ENCODE measurements at regions not wholly inside any gene's neighbourhood (a gene's known extent, or its start where the extent isn't known, plus 50 kb on each side); places are given as distances from the start of the nearest gene placed in this dataset.
"Not testable (repeated sequence)": the region's sequence is repeated elsewhere in the genome, so short reads cannot be mapped to it uniquely, and the experiment has no call there.

DNA sequence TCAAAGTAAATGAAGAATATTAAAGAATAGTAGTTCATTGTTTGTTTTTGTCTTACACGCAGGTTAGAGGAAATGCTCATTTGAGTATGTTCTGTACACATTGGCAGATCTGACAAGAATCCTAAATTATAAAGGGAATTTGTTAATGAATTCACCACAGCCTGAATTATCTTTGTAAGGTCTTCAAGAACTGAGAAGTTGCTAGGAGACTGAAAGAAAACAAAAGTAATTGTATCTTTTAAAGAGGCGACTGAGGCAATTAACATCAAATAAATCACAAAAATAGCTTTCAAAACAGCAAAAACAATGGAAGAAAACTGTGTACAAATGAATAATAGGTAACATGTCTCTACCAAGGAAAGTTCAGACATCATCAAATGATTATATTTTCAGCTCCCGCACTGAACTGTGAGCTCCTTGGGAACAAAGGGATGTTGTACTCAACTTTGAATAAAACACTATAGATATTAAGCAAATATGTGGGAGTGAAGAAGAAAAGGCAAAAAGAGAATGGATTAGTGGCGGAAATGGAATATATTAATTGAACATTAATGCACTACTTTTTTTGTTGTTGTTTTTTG lies 51.7 kb upstream of the ATIC start:
- intact Hi-C loops (cut with DNase I): no loop called here
- no peak for DNase-seq

DNA sequence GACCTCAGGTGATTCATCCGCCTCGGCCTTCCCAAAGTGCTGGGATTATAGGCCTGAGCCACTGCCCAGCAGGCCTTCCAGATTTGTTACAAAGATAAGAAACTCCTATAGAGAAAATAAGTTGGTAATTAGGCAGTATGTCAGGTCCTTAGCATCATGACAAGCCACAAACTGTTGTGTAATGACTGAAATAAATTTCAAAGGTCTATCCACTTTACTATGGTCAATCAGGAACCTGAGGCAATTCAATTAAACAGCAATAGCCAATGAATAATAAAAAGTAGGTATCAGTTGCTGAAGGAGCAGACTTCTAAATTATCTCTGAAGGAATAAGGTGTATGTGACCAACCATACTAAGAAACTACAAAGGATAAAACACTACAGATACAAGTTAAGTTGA lies 62.4 kb upstream of the ATIC start:
- intact Hi-C loops (cut with DNase I): no loop called here
- peak in 1 of 10 donors; percentile 55 for DNase-seq

DNA sequence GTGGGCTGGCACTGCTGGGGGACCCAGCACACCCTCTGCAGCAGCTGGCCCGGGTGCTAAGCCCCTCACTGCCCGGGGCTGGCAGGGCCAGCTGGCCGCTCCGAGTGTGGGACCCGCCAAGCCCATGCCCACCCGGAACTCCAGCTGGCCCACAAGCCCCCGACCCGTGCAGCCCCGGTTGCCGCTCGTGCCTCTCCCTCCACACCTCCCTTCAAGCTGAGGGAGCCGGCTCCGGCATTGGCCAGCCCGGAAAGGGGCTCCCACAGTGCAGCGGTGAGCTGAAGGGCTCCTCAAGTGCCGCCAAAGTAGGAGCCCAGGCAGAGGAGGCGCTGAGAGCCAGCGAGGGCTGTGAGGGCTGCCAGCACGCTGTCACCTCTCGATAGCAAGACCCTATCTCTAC lies 65.9 kb upstream of the ATIC start:
- DNase-seq: peak in 2 of 10 donors; percentile 62 to 81

DNA sequence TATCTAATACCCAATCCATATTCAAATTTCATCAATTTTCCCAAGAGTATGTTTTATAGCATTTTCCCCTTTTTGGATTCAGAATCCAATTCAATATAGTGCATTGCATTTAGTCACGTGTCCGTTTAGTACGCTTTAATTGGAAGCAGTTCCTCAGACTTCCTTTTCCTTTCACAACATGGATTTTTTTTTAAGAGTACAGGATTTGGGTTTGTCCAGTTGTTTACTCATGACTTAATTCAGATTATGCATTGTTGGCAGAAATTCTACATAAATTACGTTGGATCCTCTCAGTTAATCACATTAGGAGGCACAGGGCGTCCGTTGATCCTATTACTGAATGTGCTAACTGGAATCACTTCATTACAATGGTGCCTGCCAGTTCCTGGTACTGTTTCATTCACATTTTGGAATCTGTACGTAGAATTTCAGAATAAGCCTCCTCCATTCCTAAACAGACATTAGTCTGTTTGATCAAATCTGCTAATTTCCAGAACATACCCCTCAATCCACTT lies 70.0 kb upstream of the ATIC start:
- intact Hi-C loops (cut with DNase I): no loop called here
- DNase-seq: peak in 1 of 10 donors; percentile 9

More for the DNA sequence above, 65.9 kb upstream of the ATIC start:
- intact Hi-C loops (cut with DNase I): not testable (repeated sequence)

DNA sequence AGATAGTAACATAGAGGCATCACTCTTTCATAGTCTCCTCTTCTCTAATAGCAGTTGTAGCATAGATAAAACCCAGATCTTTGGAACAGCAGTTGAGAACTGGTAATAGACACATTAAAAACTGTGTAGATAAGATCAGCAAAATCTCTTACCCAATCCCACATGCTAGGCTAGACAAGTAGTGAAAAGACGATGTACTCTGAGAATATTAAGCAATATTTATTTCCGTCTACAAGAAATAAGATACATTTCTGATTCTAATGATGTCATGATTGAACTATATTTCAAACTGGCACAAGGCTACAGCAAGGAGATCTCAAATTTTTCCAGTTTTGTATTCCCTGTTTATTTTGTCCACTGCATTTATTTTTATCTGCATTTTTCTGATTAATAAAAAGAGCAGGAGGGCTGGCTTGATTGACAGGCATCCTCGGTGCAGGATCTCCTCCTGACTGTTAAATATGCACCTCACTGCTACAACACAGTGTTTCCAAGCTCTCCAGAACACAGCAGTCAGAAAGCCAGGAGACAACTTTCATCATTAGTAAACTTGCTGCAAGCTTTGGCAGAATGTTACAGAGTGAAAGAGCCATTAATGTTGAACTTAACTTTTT lies 73.3 kb upstream of the ATIC start:
- intact Hi-C loops (cut with DNase I): no loop called here
- DNase-seq: no peak

DNA sequence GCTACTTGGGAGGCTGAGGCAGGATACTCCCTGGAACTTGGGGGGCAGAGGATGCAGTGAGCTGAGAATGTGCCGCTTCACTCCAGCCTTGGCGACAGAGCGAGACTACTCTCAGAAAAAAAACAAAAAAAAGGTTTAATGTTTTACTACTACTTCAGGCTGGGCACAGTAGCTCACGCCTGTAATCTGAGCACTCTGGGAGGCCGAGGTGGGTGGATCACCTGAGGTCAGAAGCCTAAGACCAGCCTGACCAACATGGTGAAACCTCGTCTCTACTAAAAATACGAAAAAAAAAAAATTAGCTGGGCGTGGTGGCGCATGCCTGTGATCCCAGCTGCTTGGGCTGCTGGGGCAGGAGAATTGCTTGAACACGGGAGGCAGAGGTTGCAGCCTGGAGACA lies 75.7 kb upstream of the ATIC start:
- intact Hi-C loops (cut with DNase I): no loop called here
- no peak for DNase-seq

DNA sequence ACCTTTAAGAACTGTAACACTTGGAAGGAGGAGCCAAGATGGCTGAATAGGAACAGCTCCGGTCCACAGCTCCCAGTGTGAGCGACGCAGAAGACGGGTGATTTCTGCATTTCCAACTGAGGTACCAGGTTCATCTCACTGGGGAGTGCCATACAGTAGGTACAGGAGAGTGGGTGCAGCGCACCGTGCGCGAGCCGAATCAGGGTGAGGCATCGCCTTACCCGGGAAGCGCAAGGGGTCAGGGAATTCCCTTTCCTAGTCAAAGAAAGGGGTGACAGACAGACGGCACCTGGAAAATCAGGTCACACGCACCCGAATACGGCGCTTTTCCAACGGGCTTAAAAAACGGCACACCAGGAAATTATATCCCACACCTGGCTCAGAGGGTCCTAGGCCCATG lies 81.8 kb upstream of the ABCA12 start:
- peak in 1 of 10 donors; percentile 50 for DNase-seq
- intact Hi-C loops (cut with DNase I): not testable (repeated sequence)

DNA sequence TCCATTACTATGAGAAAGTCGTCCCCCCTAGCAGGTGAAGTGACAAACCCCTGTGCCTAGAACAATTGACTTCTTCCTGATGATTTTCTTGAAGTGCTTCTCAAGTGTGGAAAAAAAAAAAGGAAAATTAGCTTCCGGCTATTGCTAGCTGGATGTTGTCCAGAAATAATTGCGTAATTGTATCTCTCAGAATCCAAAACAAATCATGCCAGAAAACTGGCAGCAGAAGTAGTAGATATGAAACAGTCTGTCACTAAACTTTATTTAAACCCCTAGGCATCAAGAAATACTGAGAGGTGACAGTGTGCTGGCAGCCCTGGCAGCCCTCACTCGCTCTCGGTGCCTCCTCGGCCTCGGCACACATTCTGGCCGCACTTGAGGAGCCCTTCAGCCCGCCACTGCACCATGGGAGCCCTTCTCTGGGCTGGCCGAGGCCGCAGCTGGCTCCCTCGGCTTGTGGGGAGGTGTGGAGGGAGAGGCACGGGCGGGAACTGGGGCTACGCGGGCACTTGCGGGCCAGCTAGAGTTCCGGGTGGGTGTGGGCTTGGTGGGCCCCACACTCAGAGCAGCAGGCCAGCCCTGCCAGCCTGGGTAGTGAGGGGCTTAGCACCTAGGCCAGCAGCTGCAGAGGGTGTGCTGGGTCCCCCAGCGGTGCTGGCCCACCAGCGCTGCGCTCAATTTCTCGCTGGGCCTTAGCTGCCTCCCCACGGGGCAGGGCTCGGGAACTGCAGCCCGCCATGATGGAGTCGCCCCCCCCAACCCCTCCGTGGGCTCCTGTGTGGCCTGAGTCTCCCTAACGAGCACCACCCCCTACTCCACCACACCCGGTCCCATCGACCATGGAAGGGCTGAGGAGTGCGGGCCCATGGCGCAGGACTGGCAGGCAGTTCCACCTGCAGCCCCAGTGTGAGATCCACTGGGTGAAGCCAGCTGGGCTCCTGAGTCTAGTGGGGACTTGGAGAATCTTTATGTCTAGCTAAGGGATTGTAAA lies 80.5 kb upstream of the ABCA12 start:
- intact Hi-C loops (cut with DNase I): no loop called here
- DNase-seq: peak in 1 of 10 donors; percentile 63

DNA sequence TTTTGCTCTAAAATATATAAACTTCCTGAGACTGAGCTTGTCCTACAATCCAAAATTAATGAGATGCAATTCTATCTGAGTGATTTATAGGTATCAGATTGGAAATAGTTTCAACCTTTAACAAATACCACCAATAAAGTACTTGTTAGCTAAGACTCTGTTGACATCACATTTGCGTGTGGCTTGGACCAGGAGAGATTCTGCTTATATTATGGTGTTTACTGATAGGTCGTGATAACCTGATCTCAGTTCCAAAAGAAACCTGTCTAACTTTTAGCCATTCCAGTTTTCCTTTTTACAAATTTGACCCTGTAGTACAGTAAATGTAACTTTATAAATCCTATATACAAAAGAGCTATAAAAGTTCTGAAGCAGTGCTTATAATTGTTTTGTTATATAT lies 78.4 kb upstream of the ABCA12 start:
- DNase-seq: no peak
- intact Hi-C loops (cut with DNase I): no loop called here

DNA sequence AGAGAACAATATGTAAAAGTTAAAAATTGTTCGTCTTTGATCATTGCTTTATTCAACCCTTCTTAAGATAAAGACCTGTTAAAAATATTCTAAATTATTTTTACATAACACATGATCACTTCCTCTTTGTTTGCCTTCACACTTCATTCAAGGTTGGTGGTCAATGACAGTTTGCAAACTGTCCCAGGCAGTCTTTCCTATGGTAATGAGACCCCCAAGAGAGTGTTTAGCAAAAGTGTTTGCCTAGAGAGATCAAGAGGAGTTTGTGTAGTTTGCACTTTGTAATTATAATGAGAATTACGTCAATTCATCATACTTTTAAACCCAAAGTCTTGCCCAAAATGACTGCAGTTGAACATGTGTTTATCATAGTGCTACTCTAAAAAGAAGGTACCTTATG lies 77.2 kb upstream of the ABCA12 start:
- DNase-seq: no peak
- intact Hi-C loops (cut with DNase I): no loop called here

DNA sequence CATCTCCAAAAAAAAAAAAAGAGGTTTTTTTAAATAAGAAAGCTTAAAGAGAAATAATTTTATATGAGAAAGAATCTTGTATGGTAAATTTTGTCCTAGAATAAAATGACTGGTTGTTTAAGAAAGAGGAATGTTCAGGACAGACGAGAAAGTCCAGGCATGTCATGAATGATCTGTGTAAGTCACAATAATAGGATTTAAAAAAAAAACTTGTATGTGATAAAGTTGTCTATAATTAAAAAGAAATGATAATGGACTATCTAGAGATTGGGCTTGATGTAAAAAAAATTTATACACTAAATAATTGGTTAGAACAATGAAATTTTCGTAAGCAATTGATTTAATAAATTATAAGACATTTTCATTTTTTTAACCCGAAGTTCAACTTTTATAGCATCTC lies 71.7 kb upstream of the ABCA12 start:
- intact Hi-C loops (cut with DNase I): no loop called here

DNA sequence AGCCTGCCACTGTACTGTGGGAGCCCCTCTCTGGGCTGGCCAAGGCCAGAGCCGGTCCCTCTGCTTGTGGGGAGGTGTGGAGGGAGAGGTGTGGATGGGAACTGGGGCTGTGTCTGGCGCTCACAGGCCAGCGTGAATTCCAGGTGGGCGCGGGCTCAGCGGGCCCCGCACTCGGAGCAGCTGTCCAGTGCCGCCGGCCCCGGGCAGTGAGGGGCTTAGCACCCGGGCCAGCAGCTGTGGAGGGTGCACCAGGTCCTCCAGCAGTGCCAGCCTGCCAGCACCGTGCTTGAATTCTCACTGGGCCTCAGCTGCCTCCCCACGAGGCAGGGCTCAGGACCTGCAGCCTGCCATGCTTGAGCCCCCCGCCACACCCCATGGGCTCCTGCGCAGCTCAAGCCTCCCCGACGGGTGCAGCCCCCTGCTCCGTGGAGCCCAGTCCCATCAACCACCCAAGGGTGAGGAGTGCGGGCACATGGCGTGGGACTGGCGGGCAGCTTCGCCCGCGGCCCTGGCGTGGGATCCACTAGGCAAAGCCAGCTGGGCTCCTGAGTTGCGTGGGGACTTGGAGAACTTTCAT lies 69.5 kb upstream of the ABCA12 start:
- DNase-seq: no peak
- intact Hi-C loops (cut with DNase I): no loop called here

More for the DNA sequence above, 71.7 kb upstream of the ABCA12 start:
- DNase-seq: no peak

DNA sequence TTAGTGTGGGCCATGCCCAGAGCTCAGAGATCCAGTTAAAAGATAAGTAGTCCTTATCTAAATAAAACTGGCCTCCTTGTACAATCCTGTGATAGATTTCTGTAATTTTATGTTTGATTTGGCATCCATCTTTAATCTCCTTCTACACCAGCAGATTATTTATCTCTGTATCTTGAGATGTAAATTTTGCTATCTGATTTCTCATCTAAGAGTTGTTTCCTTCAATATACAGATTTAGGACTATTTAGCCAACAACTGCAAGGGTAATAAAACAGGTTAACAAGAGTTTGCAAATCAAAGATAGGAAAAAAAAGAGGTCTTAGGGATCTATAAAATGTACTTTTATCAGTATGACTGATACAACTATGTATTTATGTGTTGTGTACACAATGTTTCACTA lies 68.6 kb upstream of the ABCA12 start:
- no peak for DNase-seq
- intact Hi-C loops (cut with DNase I): no loop called here

DNA sequence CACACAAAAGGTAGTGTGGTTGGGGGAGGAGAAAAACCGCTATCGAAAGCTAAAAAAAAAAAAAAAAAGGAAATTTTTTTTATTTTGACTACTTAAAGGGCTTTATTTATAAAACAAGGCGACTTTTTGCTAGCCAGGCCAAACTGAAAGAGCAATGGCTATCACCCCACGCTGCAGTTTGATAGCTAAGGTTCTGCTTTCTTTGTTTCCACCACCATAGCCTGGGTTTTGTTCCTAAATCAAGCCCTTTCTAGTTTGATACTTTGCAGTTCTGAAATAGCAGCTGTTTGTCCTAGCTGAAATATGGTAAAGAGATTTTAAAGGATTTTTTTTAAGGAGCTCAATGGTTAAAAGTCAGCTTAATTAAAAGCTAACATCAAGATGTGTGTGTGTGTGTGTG lies 67.4 kb upstream of the ABCA12 start:
- intact Hi-C loops (cut with DNase I): no loop called here
- no peak for DNase-seq

DNA sequence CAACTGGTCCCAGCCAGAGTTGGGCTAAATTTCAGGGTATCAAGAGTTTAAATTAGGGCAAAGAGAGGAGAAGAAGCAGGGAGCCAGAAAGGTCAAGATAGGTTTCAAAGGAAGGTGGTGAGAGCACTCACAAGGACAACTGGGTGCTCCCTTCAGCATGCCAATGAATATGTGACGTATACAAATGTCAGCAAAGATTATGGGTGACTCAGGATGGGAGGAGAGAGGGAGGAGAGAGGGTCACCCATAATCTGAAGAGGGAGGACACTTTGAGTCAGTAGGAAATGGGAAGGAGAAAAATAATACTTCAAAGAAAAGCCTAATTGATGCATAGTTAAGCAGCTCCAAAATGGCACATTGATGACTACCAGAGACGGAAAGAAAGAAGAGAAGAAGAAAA lies 53.1 kb upstream of the ABCA12 start:
- DNase-seq: no peak
- intact Hi-C loops (cut with DNase I): no loop called here

DNA sequence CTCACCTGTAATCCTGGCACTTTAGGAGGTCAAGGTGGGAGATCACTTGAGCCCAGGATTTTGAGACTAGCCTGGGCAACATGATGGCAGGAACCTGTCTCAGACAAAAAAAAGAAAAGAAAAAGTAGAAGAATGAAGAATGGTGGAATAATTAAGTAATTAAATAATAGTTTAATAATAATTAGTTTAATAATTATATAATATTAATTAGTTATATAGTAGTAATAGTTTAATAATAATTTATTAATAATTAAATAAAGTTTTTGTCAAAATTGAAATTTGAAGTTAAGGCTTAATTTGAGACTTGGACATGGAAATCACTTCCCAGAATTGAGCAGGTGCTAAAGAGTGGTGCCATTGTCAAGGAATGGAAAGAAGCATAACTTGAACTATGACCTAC lies 52.2 kb upstream of the ABCA12 start:
- intact Hi-C loops (cut with DNase I): no loop called here
- DNase-seq: no peak

DNA sequence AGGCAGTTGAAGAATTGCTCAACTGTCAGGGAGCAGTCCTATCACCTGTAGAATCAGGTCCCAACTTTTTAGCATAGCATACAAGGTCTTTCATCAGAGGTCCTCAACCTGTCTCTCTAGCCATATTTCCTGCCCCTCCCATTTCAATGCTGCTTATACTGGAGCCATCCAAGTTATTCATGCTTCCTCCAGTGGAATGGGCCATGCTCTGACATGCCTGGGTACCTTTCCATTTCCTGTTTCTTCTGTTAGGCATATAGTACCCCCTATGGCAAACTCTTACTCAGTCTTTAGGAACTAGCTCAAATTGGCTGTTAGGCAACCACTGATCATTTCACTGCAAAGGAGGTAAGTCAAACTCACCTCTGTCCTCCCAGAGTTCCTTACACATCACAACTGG lies 51.0 kb upstream of the ABCA12 start:
- DNase-seq: no peak
- intact Hi-C loops (cut with DNase I): no loop called here
